GM12878 (cell line): ENCODE measurements at regions not wholly inside any gene's neighbourhood (a gene's known extent, or its start where the extent isn't known, plus 50 kb on each side); places are given as distances from the start of the nearest gene placed in this dataset.

ENCODE experiments used
- ATAC-seq: fragments of 200-7000 bp; cut with Tn5 transposase; 3 replicates; pipeline ENCODE4 v1.9.1; 2020; ENCODE audit warnings: mild to moderate bottlenecking, moderate library complexity
- BruUV-seq: library from RNA; stranded (reverse); fragments of 400-500 nt; replicated peaks from 2 replicates; lab custom pipeline; 2021; lab: Mats Ljungman, UMichigan
- CTCF ChIA-PET: fragments of 300-600 bp; sonication (Branson Sonifier 250); formaldehyde crosslinking; extraction: SDS; loops from one replicate; lab custom pipeline; 2021; ENCODE audit warnings: inconsistent platforms; lab: Yijun Ruan, JAX
- POLR2A ChIA-PET: fragments of 350-600 bp; formaldehyde crosslinking; extraction: SDS; loops from one replicate; lab custom pipeline; 2021; ENCODE audit warnings: inconsistent platforms; lab: Charles Lee
- RAD21 ChIA-PET: fragments of 300-600 bp; sonication (Branson Sonifier 250); formaldehyde crosslinking; loops from one replicate; lab custom pipeline; 2023; ENCODE audit warnings: antibody characterized with exemption; ENCODE audit not compliant: unreplicated experiment; lab: Charles Lee
- SMC1A ChIA-PET: fragments of 300-600 bp; sonication (Branson Sonifier 250); formaldehyde crosslinking; loops from one replicate; lab custom pipeline; 2023; ENCODE audit not compliant: unreplicated experiment, uncharacterized antibody; lab: Charles Lee
- DNase-seq: peaks from one replicate; pipeline ENCODE4 v3.0.0-alpha.2; 2011; ENCODE audit warnings: low read depth, low spot score
- FAIRE-seq: peaks from 3 replicates; lab custom pipeline; 2011; peaks lifted over from hg19 to GRCh38; lab: Jason Lieb, UNC
- H2AFZ ChIP-seq: 2 replicates; pipeline ENCODE4 v1.6.0; 2011; ENCODE audit warnings: low read depth, low read length, control low read depth; ENCODE audit not compliant: control insufficient read depth
- H3K27ac ChIP-seq: 2 replicates; pipeline ENCODE4 v1.5.1; 2011; ENCODE audit warnings: control low read depth; ENCODE audit not compliant: control insufficient read depth, insufficient read depth
- H3K27me3 ChIP-seq, 2 experiments: replicated peaks in 1 of 2; 2 replicates each; pipeline versions ENCODE4 v1.6.0 to v1.6.1; 2011; ENCODE audit warnings: low read length in 1 of 2; ENCODE audit not compliant: control insufficient read depth in 2 of 2, insufficient read depth in 2 of 2
- H3K36me3 ChIP-seq, 2 experiments: 2 replicates each; pipeline ENCODE4 v1.5.1; 2011; ENCODE audit warnings: low read length in 1 of 2; ENCODE audit not compliant: control insufficient read depth in 2 of 2, insufficient read depth in 2 of 2
- H3K4me1 ChIP-seq: 2 replicates; pipeline ENCODE4 v1.6.1; 2011; ENCODE audit warnings: mild to moderate bottlenecking, low read length, moderate library complexity, mixed read lengths; ENCODE audit not compliant: control insufficient read depth, insufficient read depth
- H3K4me2 ChIP-seq: 2 replicates; pipeline ENCODE4 v1.6.0; 2011; ENCODE audit warnings: control low read depth; ENCODE audit not compliant: control insufficient read depth, insufficient read depth
- H3K4me3 ChIP-seq: fragments of 200-600 bp; sonication (generic); 2 replicates; pipeline ENCODE4 v1.5.1; 2016
- H3K79me2 ChIP-seq: 2 replicates; pipeline ENCODE4 v1.6.0; 2011; ENCODE audit warnings: low read length; ENCODE audit not compliant: control insufficient read depth, insufficient read depth
- H3K9ac ChIP-seq: 2 replicates; pipeline ENCODE4 v1.8.0; 2011; ENCODE audit warnings: low read length, control low read depth, mixed read lengths; ENCODE audit not compliant: control insufficient read depth, insufficient read depth
- H3K9me3 ChIP-seq: replicated peaks from 3 replicates; pipeline ENCODE4 v1.5.1; 2011; ENCODE audit warnings: mild to moderate bottlenecking, low read length; ENCODE audit not compliant: control insufficient read depth, insufficient read depth
- H4K20me1 ChIP-seq: 2 replicates; pipeline ENCODE4 v1.6.0; 2011; ENCODE audit not compliant: control insufficient read depth, insufficient read depth
- BCL3 ChIP-seq: IDR thresholded peaks from 2 replicates; pipeline ENCODE4 v1.6.1; 2011; ENCODE audit warnings: borderline replicate concordance, low read depth, mild to moderate bottlenecking, moderate library complexity, low read length; ENCODE audit not compliant: insufficient read depth, poor library complexity, severe bottlenecking
- BHLHE40 ChIP-seq, 2 experiments: fragments of 450-650 bp in 1 of 2; IDR thresholded peaks; 2 replicates each; pipeline ENCODE4 v1.6.1; 2011 to 2017; ENCODE audit warnings: low read depth in 2 of 2, borderline replicate concordance in 1 of 2, improper control_type of control experiment in 1 of 2, low read length in 1 of 2, mild to moderate bottlenecking in 1 of 2
- CHD4 ChIP-seq: fragments of 200-600 bp; sonication (generic); IDR thresholded peaks from 2 replicates; pipeline ENCODE4 v1.6.1; 2016; ENCODE audit warnings: mild to moderate bottlenecking
- FOS ChIP-seq: IDR thresholded peaks from 3 replicates; pipeline ENCODE4 v1.6.1; 2011; ENCODE audit warnings: borderline replicate concordance; ENCODE audit not compliant: insufficient read length; ENCODE audit errors: extremely low read depth
- GABPA ChIP-seq: IDR thresholded peaks from 2 replicates; pipeline ENCODE4 v1.6.1; 2014; ENCODE audit warnings: antibody characterized with exemption, low read depth, mild to moderate bottlenecking, inconsistent platforms
- GATAD2B ChIP-seq: fragments of 450-650 bp; conservative IDR thresholded peaks from 2 replicates; pipeline ENCODE4 v1.6.1; 2017; ENCODE audit warnings: low read depth, mild to moderate bottlenecking, moderate library complexity
- KDM1A ChIP-seq: fragments of 200-600 bp; sonication (generic); IDR thresholded peaks from 2 replicates; pipeline ENCODE4 v1.6.1; 2016; ENCODE audit warnings: borderline replicate concordance
- LARP7 ChIP-seq: fragments of 450-650 bp; IDR thresholded peaks from 2 replicates; pipeline ENCODE4 v1.6.1; 2017; ENCODE audit warnings: mild to moderate bottlenecking
- MEF2B ChIP-seq: fragments of 450-650 bp; IDR thresholded peaks from 2 replicates; pipeline ENCODE4 v1.6.1; 2018; ENCODE audit warnings: mild to moderate bottlenecking, moderate library complexity; ENCODE audit not compliant: partially characterized antibody, poor library complexity, severe bottlenecking
- RAD51 ChIP-seq: fragments of 450-650 bp; IDR thresholded peaks from 2 replicates; pipeline ENCODE4 v1.6.1; 2016; ENCODE audit warnings: moderate library complexity, mild to moderate bottlenecking, inconsistent platforms
- RB1 ChIP-seq: fragments of 450-650 bp; formaldehyde crosslinking; IDR thresholded peaks from 2 replicates; pipeline ENCODE4 v1.6.1; 2017; ENCODE audit warnings: mild to moderate bottlenecking, borderline replicate concordance
- RELB ChIP-seq: fragments of 450-650 bp; IDR thresholded peaks from 2 replicates; pipeline ENCODE4 v1.6.1; 2017; ENCODE audit warnings: low read depth, mild to moderate bottlenecking, moderate library complexity
- REST ChIP-seq: IDR thresholded peaks from 2 replicates; pipeline ENCODE4 v1.6.1; 2012; ENCODE audit warnings: mild to moderate bottlenecking, low read depth, low read length
- SUZ12 ChIP-seq: fragments of 200-600 bp; sonication (generic); IDR thresholded peaks from one replicate; pipeline ENCODE4 v1.6.1; 2018; ENCODE audit warnings: antibody characterized with exemption, mild to moderate bottlenecking; ENCODE audit not compliant: unreplicated experiment
- TCF7 ChIP-seq: IDR thresholded peaks from 2 replicates; pipeline ENCODE4 v1.6.1; 2014; ENCODE audit warnings: antibody characterized with exemption, borderline replicate concordance
- ZNF24 ChIP-seq: fragments of 450-650 bp; IDR thresholded peaks from 2 replicates; pipeline ENCODE4 v1.6.1; 2017; ENCODE audit warnings: antibody characterized with exemption, mild to moderate bottlenecking
- WGBS: methylation state at CpG from one replicate; pipeline ENCODE4 v1.1.6; 2016; ENCODE audit warnings: low lambda C conversion rate; ENCODE audit not compliant: insufficient replicate concordance, insufficient coverage; ENCODE audit errors: missing lambda C conversion rate; 5-methylcytosine and 5-hydroxymethylcytosine counted together
- in situ Hi-C: fragments of 300-500 bp; cut with MboI; formaldehyde crosslinking; loops from 9 replicates; pipeline ENCODE4 v1.14.3; 2018; ENCODE audit warnings: mixed read lengths
- intact Hi-C: fragments of 100-400 bp; cut with micrococcal nuclease; formaldehyde crosslinking; loops from one replicate; pipeline ENCODE4 v1.14.2; 2022; ENCODE audit not compliant: unreplicated experiment
- TF ChIP-seq, protein P1 (sequence below): IDR thresholded peaks from 2 replicates; pipeline ENCODE4 v1.6.1; 2012; ENCODE audit warnings: low read depth, low read length, improper control_type of control experiment

DNA sequence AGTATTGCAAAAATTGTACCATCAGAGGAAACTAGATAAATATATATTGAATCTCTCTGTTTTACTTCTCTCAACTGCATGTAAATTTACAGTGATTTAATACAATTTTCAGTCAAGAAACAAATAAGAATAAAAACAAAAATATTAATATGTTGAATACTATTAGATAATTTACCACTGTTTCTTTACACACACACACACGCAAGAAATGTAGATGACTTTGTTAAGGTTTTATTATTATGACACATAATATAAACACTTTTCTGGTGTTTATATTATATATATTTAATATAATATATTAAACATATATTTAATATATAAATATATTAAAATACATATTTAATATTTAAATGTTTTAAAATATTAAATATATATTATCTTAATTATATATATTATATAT is 814.3 kb upstream of the CDH10 start (continued):
- no peak for TF ChIP-seq REST
- TF ChIP-seq RB1 = no peak
- TF ChIP-seq FOS = no peak
- no peak for TF ChIP-seq BCL3

DNA sequence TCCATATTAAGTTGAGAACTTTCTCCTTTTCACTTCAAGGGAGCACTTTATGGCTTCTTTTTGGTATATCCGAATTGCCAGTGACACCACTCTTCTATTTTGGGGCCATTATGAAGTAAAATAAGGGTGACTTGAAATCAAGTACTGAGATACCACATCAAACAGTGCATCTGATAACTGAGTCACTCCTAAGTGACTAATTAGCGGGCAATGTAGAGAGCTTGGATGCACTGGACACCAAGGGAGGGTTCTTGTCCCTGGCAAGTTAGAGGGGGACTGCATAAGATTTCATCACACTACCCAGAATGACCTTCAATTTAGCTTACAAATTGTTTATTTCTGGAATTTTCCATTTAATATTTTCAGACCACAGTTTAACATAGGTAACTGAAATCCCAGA is 813.9 kb upstream of the CDH10 start:
- in situ Hi-C loops = no loop called here
- Histone ChIP-seq H2AFZ (no peak overlapping the region), H3K27ac (no peak overlapping the region), H3K9ac (no peak overlapping the region), H3K27me3 (no peaks in the 10 kb centered on the region), H3K9me3 (no peaks in the 10 kb centered on the region), H3K79me2 (no peaks in the 10 kb centered on the region), H3K4me1 (no peaks in the 10 kb centered on the region), H4K20me1 (no peaks in the 10 kb centered on the region), H3K4me3 (no peak overlapping the region), H3K4me2 (no peak overlapping the region), H3K36me3 (no peaks in the 10 kb centered on the region)
- 0% methylated on average over 2 of the region's 2 CpGs for WGBS
- FAIRE-seq (no peak), ATAC-seq (no peak), DNase-seq (no peak)
- SMC1A ChIA-PET = no interaction called here
- RAD21 ChIA-PET = no interaction called here
- intact Hi-C loops = no loop called here
- CTCF ChIA-PET = no interaction called here
- POLR2A ChIA-PET = no interaction called here
- no TSS peak for BruUV-seq
- no peak for TF ChIP-seq GABPA
- TF ChIP-seq TCF7 = no peak
- no peak for TF ChIP-seq RELB
- no peak for TF ChIP-seq MEF2B
- no peak for TF ChIP-seq GATAD2B
- no peak for TF ChIP-seq RAD51
- no peak for TF ChIP-seq CHD4
- TF ChIP-seq, protein P1, sequence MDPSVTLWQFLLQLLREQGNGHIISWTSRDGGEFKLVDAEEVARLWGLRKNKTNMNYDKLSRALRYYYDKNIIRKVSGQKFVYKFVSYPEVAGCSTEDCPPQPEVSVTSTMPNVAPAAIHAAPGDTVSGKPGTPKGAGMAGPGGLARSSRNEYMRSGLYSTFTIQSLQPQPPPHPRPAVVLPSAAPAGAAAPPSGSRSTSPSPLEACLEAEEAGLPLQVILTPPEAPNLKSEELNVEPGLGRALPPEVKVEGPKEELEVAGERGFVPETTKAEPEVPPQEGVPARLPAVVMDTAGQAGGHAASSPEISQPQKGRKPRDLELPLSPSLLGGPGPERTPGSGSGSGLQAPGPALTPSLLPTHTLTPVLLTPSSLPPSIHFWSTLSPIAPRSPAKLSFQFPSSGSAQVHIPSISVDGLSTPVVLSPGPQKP = no peak
- TF ChIP-seq SUZ12 = no peak
- no peak for TF ChIP-seq KDM1A
- TF ChIP-seq BHLHE40 (IDR thresholded peaks at IDR 0.05; ENCODE audit: borderline replicate concordance in 1 of 2, low read depth in 2 of 2, low read length in 1 of 2) = no peak
- TF ChIP-seq ZNF24 = no peak
- no peak for TF ChIP-seq LARP7
